IMR-90 (cell line): ENCODE measurements at regions not wholly inside any gene's neighbourhood (a gene's known extent, or its start where the extent isn't known, plus 50 kb on each side); places are given as distances from the start of the nearest gene placed in this dataset.

ENCODE experiments used
- ATAC-seq: fragments of 200-7000 bp; cut with Tn5 transposase; 2 replicates; pipeline ENCODE4 v1.9.1; 2020; ENCODE audit warnings: low read depth, mild to moderate bottlenecking, moderate library complexity
- BruUV-seq: library from RNA; stranded (reverse); fragments of 400-500 nt; replicated peaks from 2 replicates; lab custom pipeline; 2021; lab: Mats Ljungman, UMichigan
- CTCF ChIA-PET: fragments of 300-600 bp; formaldehyde crosslinking; extraction: SDS; loops from one replicate; lab custom pipeline; 2021; ENCODE audit warnings: antibody characterized with exemption; lab: Yijun Ruan, JAX
- POLR2A ChIA-PET: fragments of 300-600 bp; sonication (Branson Sonifier 250); formaldehyde crosslinking; loops from one replicate; lab custom pipeline; 2022; ENCODE audit warnings: antibody characterized with exemption; ENCODE audit not compliant: unreplicated experiment; lab: Charles Lee
- DNase-seq: peaks from one replicate; pipeline ENCODE4 v3.0.0; 2013
- H2AFZ ChIP-seq: replicated peaks from 2 replicates; pipeline ENCODE3; 2013; ENCODE audit warnings: low read length, mild to moderate bottlenecking; ENCODE audit not compliant: poor library complexity
- H2AK5ac ChIP-seq: 2 replicates; pipeline ENCODE4 v1.6.1; 2013; ENCODE audit warnings: low read depth, low read length, inconsistent platforms
- H2AK9ac ChIP-seq: replicated peaks from 2 replicates; pipeline ENCODE3; 2013; ENCODE audit warnings: mild to moderate bottlenecking, low read depth, low read length, moderate library complexity; ENCODE audit not compliant: poor library complexity
- H2BK120ac ChIP-seq: 2 replicates; pipeline ENCODE4 v1.6.1; 2013; ENCODE audit warnings: low read depth, low read length, inconsistent platforms
- H2BK15ac ChIP-seq: 3 replicates; pipeline ENCODE4 v1.6.1; 2013; ENCODE audit warnings: low read depth, low read length, inconsistent platforms
- H2BK20ac ChIP-seq: 2 replicates; pipeline ENCODE4 v1.6.1; 2013; ENCODE audit warnings: low read depth, mild to moderate bottlenecking, inconsistent platforms, low read length, moderate library complexity
- H2BK5ac ChIP-seq: 2 replicates; pipeline ENCODE4 v1.6.1; 2013; ENCODE audit warnings: mild to moderate bottlenecking, low read depth, low read length, inconsistent platforms; ENCODE audit not compliant: poor library complexity, severe bottlenecking
- H3K14ac ChIP-seq: replicated peaks from 2 replicates; pipeline ENCODE4 v1.6.1; 2013; ENCODE audit warnings: low read depth, low read length, inconsistent platforms
- H3K18ac ChIP-seq: 2 replicates; pipeline ENCODE4 v1.6.1; 2013; ENCODE audit warnings: low read depth, low read length, control low read depth
- H3K23ac ChIP-seq: 2 replicates; pipeline ENCODE4 v1.6.1; 2013; ENCODE audit warnings: low read depth, low read length, inconsistent platforms
- H3K27ac ChIP-seq: 2 replicates; pipeline ENCODE4 v1.5.1; 2013; ENCODE audit warnings: mild to moderate bottlenecking, control low read depth, low read length; ENCODE audit not compliant: insufficient read depth
- H3K27me3 ChIP-seq: 2 replicates; pipeline ENCODE4 v1.6.1; 2013; ENCODE audit warnings: low read length; ENCODE audit not compliant: control insufficient read depth, insufficient read depth
- H3K36me3 ChIP-seq: 2 replicates; pipeline ENCODE4 v1.6.1; 2013; ENCODE audit warnings: low read length, mixed read lengths; ENCODE audit not compliant: control insufficient read depth, insufficient read depth
- H3K4ac ChIP-seq: 2 replicates; pipeline ENCODE4 v1.6.1; 2013; ENCODE audit warnings: low read depth, low read length, inconsistent platforms
- H3K4me1 ChIP-seq: 2 replicates; pipeline ENCODE4 v1.6.1; 2013; ENCODE audit warnings: low read length, mixed read lengths; ENCODE audit not compliant: control insufficient read depth, insufficient read depth
- H3K4me2 ChIP-seq: 2 replicates; pipeline ENCODE4 v1.6.1; 2013; ENCODE audit warnings: low read depth, mild to moderate bottlenecking, control low read depth, low read length, moderate library complexity
- H3K4me3 ChIP-seq: 2 replicates; pipeline ENCODE4 v1.5.1; 2013; ENCODE audit warnings: low read depth, mild to moderate bottlenecking, control low read depth, low read length, moderate library complexity; ENCODE audit not compliant: insufficient read depth
- H3K56ac ChIP-seq: 2 replicates; pipeline ENCODE4 v1.6.1; 2013; ENCODE audit warnings: low read length, inconsistent platforms; ENCODE audit not compliant: insufficient read depth; ENCODE audit errors: extremely low read depth
- H3K79me1 ChIP-seq, 2 experiments: 2 replicates each; pipeline ENCODE4 v1.6.1; 2013; ENCODE audit warnings: low read length in 2 of 2, inconsistent platforms in 1 of 2, low read depth in 1 of 2
- H3K9ac ChIP-seq: 2 replicates; pipeline ENCODE4 v1.6.1; 2013; ENCODE audit warnings: low read depth, low read length, control low read depth
- H3K9me1 ChIP-seq: 2 replicates; pipeline ENCODE4 v1.6.1; 2013; ENCODE audit warnings: low read length, inconsistent platforms; ENCODE audit not compliant: insufficient read depth
- H3K9me3 ChIP-seq: 2 replicates; pipeline ENCODE4 v1.6.1; 2013; ENCODE audit warnings: low read length; ENCODE audit not compliant: control insufficient read depth, insufficient read depth
- H4K20me1 ChIP-seq: 2 replicates; pipeline ENCODE4 v1.6.1; 2013; ENCODE audit warnings: low read length, inconsistent platforms; ENCODE audit not compliant: insufficient read depth
- H4K5ac ChIP-seq: 2 replicates; pipeline ENCODE4 v1.6.1; 2013; ENCODE audit warnings: mild to moderate bottlenecking, low read depth, low read length, control low read depth
- H4K8ac ChIP-seq, 2 experiments: 2 replicates each; pipeline ENCODE4 v1.6.1; 2013; ENCODE audit warnings: low read depth in 2 of 2, low read length in 2 of 2, control low read depth in 1 of 2, inconsistent platforms in 1 of 2
- H4K91ac ChIP-seq: 2 replicates; pipeline ENCODE4 v1.6.1; 2013; ENCODE audit warnings: low read depth, low read length, inconsistent platforms; ENCODE audit not compliant: insufficient read depth
- MXI1 ChIP-seq: IDR thresholded peaks from 2 replicates; pipeline ENCODE4 v1.6.1; 2012; ENCODE audit warnings: low read depth, mild to moderate bottlenecking, low read length, moderate library complexity, borderline replicate concordance
- WGBS, 2 experiments: methylation state at CpG; one replicate each; pipeline versions ENCODE4 v1.1.5 to v1.1.7; 2013; ENCODE audit warnings: missing lambda C conversion rate in 2 of 2; ENCODE audit not compliant: insufficient read length in 1 of 2; ENCODE audit errors: extremely low coverage in 2 of 2; 5-methylcytosine and 5-hydroxymethylcytosine counted together
- dilution Hi-C: fragments of 300-500 bp; cut with HindIII; formaldehyde crosslinking; loops from one replicate; pipeline ENCODE4 v1.14.3; 2018; ENCODE audit warnings: low sequenced_read_pairs; ENCODE audit not compliant: unreplicated experiment
- in situ Hi-C: fragments of 300-500 bp; cut with MboI; formaldehyde crosslinking; loops from 3 replicates; pipeline ENCODE4 v1.14.3; 2019; ENCODE audit warnings: low sequenced_read_pairs, inconsistent platforms, mixed read lengths
- intact Hi-C: fragments of 100-400 bp; cut with micrococcal nuclease; formaldehyde crosslinking; loops from 2 replicates; pipeline ENCODE4 v1.10.0; 2022

DNA sequence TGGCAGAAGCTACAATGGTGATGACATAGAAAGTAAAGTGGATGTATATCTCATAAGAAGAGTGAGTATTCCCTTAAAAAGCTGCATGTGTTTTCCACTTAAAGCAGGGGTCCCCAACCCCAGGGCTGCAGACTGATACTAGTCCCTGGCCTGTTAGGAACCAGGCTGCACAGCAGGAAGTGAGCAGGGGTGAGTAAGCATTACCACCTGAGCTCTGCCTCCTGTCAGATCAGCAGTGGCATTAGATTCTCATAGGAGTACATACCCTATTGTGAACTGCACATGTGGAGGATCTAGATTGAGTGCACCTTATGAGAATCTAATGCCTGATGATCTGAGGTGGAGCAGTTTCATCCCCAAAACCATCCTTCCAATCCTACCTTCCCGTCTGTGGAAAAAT is 126.1 kb upstream of the CMC1 start:
- Histone ChIP-seq H3K9me1 (no peaks in the 10 kb centered on the region), H4K20me1 (no peaks in the 10 kb centered on the region), H2BK20ac (no peak overlapping the region), H3K36me3 (no peaks in the 10 kb centered on the region), H3K14ac (no peak overlapping the region), H2BK120ac (no peak overlapping the region), H3K79me1 (no peaks in the 10 kb centered on the region), H3K56ac (no peak overlapping the region), H3K18ac (no peak overlapping the region), H3K4ac (no peak overlapping the region), H3K9ac (no peak overlapping the region), H3K23ac (no peak overlapping the region), H3K27ac (no peak overlapping the region), H2AFZ (no peak overlapping the region), H2AK9ac (no peak overlapping the region), H3K9me3 (no peaks in the 10 kb centered on the region), H3K4me3 (no peak overlapping the region), H2AK5ac (no peak overlapping the region), H2BK15ac (no peak overlapping the region), H4K8ac (no peak overlapping the region), H4K91ac (no peak overlapping the region), H3K27me3 (no peaks in the 10 kb centered on the region), H3K4me1 (no peaks in the 10 kb centered on the region), H3K4me2 (no peak overlapping the region), H4K5ac (no peak overlapping the region), H2BK5ac (no peak overlapping the region)
- dilution Hi-C loops (no loop called here), in situ Hi-C loops (no loop called here), intact Hi-C loops (no loop called here)
- ChIA-PET POLR2A (no interaction called here), CTCF (no interaction called here)
- no TSS peak for BruUV-seq
- no peak for DNase-seq
- TF ChIP-seq MXI1: no peak
- WGBS, 2 experiments: no CpG with 5 or more reads among the region's 1 CpG
- ATAC-seq: no peak
